ENCODE measurements at regions not wholly inside any gene's neighbourhood (a gene's known extent, or its start where the extent isn't known, plus 50 kb on each side); places are given as distances from the start of the nearest gene placed in this dataset.
A peak's percentile ranks its signal among the peaks of the same experiment; 100 is the strongest.
"Not testable (repeated sequence)": the region's sequence is repeated elsewhere in the genome, so short reads cannot be mapped to it uniquely, and the experiment has no call there.

GRCh38 chr7:70846208-70846607 lies 285.7 kb upstream of the GALNT17 start:
- no peak for DNase-seq

GRCh38 chr7:70849580-70850235 lies 282.2 kb upstream of the GALNT17 start:
- DNase-seq, result no peak

DNA sequence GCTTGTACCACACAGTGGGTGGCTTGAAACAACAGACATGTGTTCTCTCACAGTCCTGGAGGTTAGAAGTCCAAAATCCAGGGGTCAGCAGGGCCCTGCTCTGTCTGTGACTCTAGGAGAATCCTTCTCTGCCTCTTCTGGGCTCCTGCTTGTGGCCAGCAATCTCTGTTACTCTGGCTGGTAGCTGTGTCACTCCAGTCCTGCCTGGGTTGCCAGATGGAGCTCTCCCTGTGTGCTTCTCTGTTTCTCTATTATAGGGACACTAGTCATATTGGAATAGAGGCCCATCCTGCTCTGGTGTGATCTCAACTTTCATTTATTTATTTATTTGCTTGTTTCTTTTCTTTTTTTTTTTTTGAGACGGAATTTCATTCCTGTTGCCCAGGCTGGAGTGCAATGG lies 276.6 kb upstream of the GALNT17 start:
- DNase-seq, result no peak

- DNase-seq, result peak; percentile 55
These were observed 274.9 kb upstream of the GALNT17 start for GRCh38 chr7:70856901-70857630.

DNA sequence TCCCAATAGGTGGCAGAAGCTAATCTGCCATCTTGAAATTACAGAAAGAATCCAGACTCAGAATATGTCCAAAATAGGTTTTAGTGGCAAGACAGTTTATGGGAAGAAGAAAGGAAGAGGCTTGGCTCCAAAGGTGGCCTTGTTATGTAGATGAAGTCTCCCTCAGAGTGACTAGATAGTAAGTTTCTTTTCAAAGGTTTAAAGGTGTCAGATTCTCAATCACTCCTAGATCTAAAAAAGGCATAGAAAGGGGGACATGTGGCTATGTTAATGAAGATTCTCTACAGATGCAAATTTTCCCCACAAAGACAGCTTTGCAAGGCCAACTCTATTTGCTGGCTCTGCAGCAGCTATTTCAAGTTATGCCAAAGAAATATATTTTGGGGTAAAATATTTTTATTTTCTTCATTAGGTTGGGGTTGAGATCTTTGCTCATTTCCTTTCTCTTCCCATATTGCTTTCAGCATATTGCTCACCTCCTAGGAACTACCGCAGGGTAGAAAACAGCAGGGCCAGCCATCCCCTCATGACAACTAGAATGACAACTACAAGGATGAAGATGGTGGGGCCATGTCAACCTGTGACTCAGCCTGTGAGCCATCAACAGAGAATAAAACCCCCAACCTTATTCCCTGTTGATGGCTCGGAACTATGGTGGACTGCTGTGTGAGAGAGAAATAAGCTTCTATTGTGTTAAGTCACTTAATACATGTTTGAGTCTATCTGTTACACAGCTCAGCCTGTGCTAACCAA lies 274.0 kb upstream of the GALNT17 start:
- DNase-seq, result no peak

GRCh38 chr7:70867513-70867912 lies 264.4 kb upstream of the GALNT17 start:
- no peak for DNase-seq

GRCh38 chr7:70870349-70870748 lies 261.6 kb upstream of the GALNT17 start:
- DNase-seq, result no peak

DNA sequence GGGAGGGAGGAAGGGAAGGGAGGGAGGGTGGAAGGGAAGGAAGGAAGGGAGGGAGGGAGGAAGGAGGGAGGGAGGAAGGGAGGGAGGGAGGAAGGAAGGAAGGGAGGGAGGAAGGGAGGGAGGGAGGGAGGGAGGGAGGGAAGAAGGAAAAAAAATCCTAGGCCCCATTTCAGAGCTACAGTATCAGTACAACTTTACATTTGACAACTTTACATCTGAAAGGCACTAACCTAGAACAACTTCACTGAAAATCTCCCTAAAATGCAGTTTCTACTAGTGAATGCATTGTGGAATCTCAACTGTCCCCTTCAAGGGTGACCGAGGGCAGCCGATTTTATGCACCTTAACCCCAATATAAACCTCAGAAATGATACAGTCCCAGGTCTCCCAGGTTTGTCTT lies 259.8 kb upstream of the GALNT17 start:
- no peak for DNase-seq

- no peak for DNase-seq
These were observed 250.6 kb upstream of the GALNT17 start for GRCh38 chr7:70881167-70881847.

DNA sequence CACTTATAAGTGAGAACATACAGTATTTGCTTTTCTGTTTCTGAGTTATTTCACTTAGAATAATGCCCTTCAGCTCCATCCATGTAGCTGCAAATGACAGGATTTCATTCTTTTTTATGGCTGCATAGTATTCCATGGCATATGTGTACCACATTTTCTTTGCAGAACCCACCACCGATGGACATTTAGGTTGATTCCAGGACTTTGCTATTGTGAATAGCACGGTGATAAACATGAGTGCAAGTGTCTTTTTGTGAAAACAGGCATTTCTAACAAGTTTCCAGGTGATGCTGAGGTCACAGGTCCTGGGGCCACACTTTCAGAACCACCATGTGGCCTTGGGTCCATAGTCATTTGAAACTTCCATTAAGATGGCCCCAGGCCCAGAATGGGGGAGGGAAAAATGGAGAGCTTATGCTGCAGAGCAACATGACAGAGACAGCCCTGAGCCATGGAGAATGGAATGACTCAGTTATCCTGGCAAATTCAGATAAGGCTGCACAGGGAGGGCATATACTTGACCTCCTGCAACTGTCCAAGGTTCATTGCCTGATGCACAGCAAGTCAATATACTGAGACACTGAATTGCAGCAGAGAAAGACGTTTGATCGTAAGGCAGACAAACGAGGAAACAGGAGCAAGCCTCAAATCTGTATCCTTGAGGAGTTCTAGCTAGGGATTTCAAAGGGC lies 248.0 kb upstream of the GALNT17 start:
- DNase-seq, result no peak

- no peak for DNase-seq
These were observed 247.5 kb upstream of the GALNT17 start for GRCh38 chr7:70884440-70884764.

GRCh38 chr7:70884809-70885208 lies 247.1 kb upstream of the GALNT17 start:
- DNase-seq, result no peak

DNA sequence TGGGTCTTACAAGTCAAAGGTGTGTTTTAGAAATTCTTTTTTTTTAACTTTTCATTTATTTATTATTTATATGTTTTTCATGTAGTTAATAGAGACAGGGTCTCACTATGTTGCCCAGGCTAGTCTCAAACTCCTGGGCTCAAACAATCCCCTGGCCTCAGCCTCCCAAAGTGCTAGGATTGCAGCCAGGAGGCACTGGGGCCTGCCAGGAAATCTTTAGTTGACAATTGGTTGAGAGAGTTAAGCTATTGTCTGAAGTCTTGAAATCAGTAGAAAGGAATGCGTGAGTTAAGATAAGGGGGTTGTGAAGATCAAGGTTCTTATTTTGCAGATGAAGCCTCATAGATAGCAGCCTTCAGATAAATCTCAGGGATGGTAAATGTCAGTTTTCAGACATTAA lies 245.4 kb upstream of the GALNT17 start:
- DNase-seq, result no peak

DNA sequence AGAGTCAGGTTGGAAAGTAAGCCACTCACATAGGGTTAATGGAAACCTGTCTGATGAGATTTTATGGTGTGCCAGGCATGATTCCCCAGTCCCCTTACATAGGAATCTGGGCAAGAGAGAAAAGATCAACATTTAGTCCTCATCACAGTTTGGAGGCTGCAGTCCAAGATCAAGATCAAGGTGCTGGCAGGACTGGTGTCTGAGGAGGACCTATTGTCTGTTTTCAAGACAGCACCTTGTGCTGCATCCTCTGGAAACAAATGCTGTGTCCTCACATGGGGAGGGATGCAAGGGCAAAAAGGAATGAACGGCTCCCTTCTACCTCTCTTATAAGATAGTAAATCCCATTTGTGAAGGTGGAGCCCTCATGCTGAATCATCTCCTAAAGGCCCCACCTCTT lies 244.8 kb upstream of the GALNT17 start:
- no peak for DNase-seq

DNA sequence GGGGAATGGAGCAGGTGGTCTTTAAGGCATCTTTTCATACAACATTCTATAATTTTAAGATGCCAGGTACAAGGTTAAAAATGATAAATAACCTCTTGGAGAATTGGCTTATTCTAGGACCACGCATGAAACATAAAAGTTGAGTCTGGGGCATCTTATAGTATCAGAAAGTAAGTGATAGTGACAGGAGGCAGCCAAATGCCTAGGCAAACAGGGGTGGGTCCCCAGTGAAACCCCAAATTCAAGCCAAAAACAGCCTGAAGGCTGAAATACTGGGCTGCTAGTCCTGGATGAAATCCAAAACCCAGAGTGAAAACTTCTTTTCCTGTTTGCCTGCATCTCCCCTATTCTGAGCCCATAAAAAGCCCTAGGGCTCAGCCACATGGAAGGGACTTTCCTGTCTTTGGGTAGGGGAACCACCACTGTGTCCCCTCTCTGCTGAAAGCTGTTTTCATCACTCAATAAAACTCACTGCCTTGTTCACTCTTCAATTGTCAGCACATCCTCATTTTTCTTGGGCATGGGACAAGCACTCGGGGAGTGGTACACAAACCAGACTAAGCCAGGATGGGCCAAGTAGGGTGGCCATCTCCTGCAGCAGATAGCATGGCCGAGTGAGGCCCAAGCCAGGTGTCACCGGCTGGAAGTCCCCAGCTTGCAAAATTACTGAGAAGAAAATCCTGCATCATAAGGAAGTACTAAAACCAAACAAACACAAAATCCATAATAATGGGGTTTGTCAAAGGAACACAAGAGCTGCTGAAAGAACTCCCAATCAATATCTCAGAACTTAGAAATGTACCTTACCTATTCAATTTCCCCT lies 241.6 kb upstream of the GALNT17 start:
- DNase-seq, result no peak

DNA sequence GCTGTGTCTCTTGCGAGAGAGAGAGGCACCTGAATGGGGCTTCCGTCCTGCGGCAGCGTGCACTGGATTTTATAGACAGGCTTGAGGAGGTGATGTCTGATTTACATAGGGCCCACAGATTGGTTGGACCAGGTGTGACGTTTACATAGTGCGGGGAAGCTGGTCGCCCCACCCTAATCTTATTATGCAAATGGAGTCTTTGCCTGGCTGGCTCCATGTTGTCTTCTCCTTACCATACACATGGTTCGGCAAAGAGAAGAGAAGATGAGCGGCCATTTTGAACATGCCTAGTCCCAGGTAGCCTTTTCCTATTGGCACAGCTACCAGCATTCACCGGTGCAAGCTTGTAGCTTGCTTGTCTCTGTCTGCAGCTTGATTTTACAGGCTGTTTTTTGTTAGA lies 238.5 kb upstream of the GALNT17 start:
- DNase-seq, result no peak

- no peak for DNase-seq
These were observed 237.8 kb upstream of the GALNT17 start for GRCh38 chr7:70893971-70894715.

- no peak for DNase-seq
These were observed 237.1 kb upstream of the GALNT17 start for GRCh38 chr7:70894799-70895198.

- DNase-seq, result not testable (repeated sequence)
These were observed 236.4 kb upstream of the GALNT17 start for GRCh38 chr7:70895337-70896200.

Data from NCI-H1105 (cell line).